Adrenal gland (tissue), 9 donors: ENCODE measurements at regions not wholly inside any gene's neighbourhood (a gene's known extent, or its start where the extent isn't known, plus 50 kb on each side); places are given as distances from the start of the nearest gene placed in this dataset.
A peak's percentile ranks its signal among the peaks of the same experiment; 100 is the strongest.
"Not testable (repeated sequence)": the region's sequence is repeated elsewhere in the genome, so short reads cannot be mapped to it uniquely, and the experiment has no call there.

ENCODE experiments used
- DNase-seq, 7 donors: peaks; one replicate each; pipeline ENCODE4 v3.0.0-alpha.2; 2019 to 2020
- H3K27ac ChIP-seq, 5 donors: fragments of 200-600 bp; sonication (generic) in 4 of 5; 1 replicate in 3 of 5; 2 replicates in 2 of 5; pipeline versions ENCODE4 v1.5.1 to v1.8.0; 2016 to 2020; ENCODE audit warnings: mild to moderate bottlenecking in 1 of 5
- H3K27me3 ChIP-seq: fragments of 200-600 bp; 2 replicates; pipeline ENCODE4 v1.8.0; 2021
- H3K36me3 ChIP-seq, 2 donors: fragments of 200-600 bp; replicated peaks in 1 of 2; 1 replicate in 1 of 2; 2 replicates in 1 of 2; pipeline versions ENCODE4 v1.5.1 to v1.8.0; 2018 to 2022
- H3K4me1 ChIP-seq, 2 donors: fragments of 200-600 bp; replicated peaks in 1 of 2; 1 replicate in 1 of 2; 2 replicates in 1 of 2; pipeline versions ENCODE4 v1.5.1 to v1.8.0; 2018 to 2021
- H3K4me3 ChIP-seq, 4 donors: fragments of 200-600 bp; sonication (generic) in 3 of 4; one replicate each; pipeline ENCODE4 v1.5.1; 2016 to 2018
- H3K9me3 ChIP-seq, 3 donors: fragments of 200-600 bp; sonication (generic) in 1 of 3; replicated peaks in 1 of 3; 1 replicate in 2 of 3; 2 replicates in 1 of 3; pipeline versions ENCODE4 v1.5.1 to v1.8.0; 2016 to 2021
- CTCF ChIP-seq, 6 experiments: fragments of 450-650 bp in 4 of 6; fragments of 200-600 bp in 2 of 6; sonication (generic) in 1 of 6; IDR thresholded peaks; 1 replicate in 5 of 6; 2 replicates in 1 of 6; pipeline versions ENCODE4 v1.5.1 to v1.8.0; 2016 to 2021; ENCODE audit warnings: antibody characterized with exemption in 6 of 6, mild to moderate bottlenecking in 2 of 6, moderate library complexity in 1 of 6
- POLR2A ChIP-seq, 2 donors: fragments of 450-650 bp; IDR thresholded peaks; one replicate each; pipeline ENCODE4 v1.6.1; 2017; ENCODE audit warnings: antibody characterized with exemption in 2 of 2, mild to moderate bottlenecking in 2 of 2, moderate library complexity in 1 of 2
- WGBS, 4 donors: extraction: QIAGEN DNeasy Blood & Tissue Kit in 2 of 4; methylation state at CpG; one replicate each; pipeline versions ENCODE4 v1.1.5 to v1.1.7; 2013 to 2017; 5-methylcytosine and 5-hydroxymethylcytosine counted together
- intact Hi-C, 2 donors: fragments of 100-400 bp; cut with DNase I; formaldehyde crosslinking; loops; one replicate each; pipeline versions ENCODE4 v1.14.1 to v1.15.0; 2022 to 2023
- donor health status: healthy with polysubstance abuse.
- donor health status: Bipolar disorder and iron deficiency.
- donor health status: DM: yes; HTN: yes; CAD: no.
- donor health status: DM: no; HTN: no; CAD: no.
- donor health status: DM: no; HTN: no; CAD: no.

- H3K9me3 ChIP-seq = peaks cover 0 to 5% (median 0%) of the 10 kb centered on the region in 3 donors
- H3K4me1 ChIP-seq = no peaks in the 10 kb centered on the region
- DNase-seq = no peak
- WGBS, 4 donors = 31 to 36% (median 33%) methylated on average over 3 of the region's 3 CpGs
- no peaks in the 10 kb centered on the region for H3K36me3 ChIP-seq
- no peak for TF ChIP-seq POLR2A (IDR thresholded peaks at IDR 0.05)
- TF ChIP-seq CTCF (IDR thresholded peaks at IDR 0.05) = no peak
- H3K27ac ChIP-seq = no peak overlapping the region
- intact Hi-C loops = loop anchor here in 1 of 2 donors (10.0 kb wide), 1 partner anchor 259 kb away; no protein-coding TSS in a partner anchor
- peaks cover 4% of the 10 kb centered on the region for H3K27me3 ChIP-seq
- no peak overlapping the region for H3K4me3 ChIP-seq
These were observed 80.8 kb upstream of the PHACTR1 start for GRCh38 chr6:12635813-12636212.

GRCh38 chr6:12636336-12636735 lies 80.2 kb upstream of the PHACTR1 start:
- no peak overlapping the region for H3K27ac ChIP-seq
- intact Hi-C loops = loop anchor here in 1 of 2 donors (10.0 kb wide), 1 partner anchor 258 kb away; no protein-coding TSS in a partner anchor
- TF ChIP-seq POLR2A (IDR thresholded peaks at IDR 0.05) = no peak
- TF ChIP-seq CTCF (IDR thresholded peaks at IDR 0.05) = no peak
- WGBS, 4 donors = 59 to 71% (median 65%) methylated on average over 3 of the region's 3 CpGs
- H3K27me3 ChIP-seq = peaks cover 4% of the 10 kb centered on the region
- H3K36me3 ChIP-seq = no peaks in the 10 kb centered on the region
- H3K9me3 ChIP-seq = peaks cover 0 to 5% (median 0%) of the 10 kb centered on the region in 3 donors
- DNase-seq = no peak
- no peaks in the 10 kb centered on the region for H3K4me1 ChIP-seq
- H3K4me3 ChIP-seq = no peak overlapping the region

GRCh38 chr6:12637960-12638641 lies 78.5 kb upstream of the PHACTR1 start:
- Histone ChIP-seq H3K4me1 (no peaks in the 10 kb centered on the region), H3K9me3 (peaks cover 0 to 5% (median 0%) of the 10 kb centered on the region in 3 donors), H3K4me3 (no peak overlapping the region), H3K36me3 (no peaks in the 10 kb centered on the region), H3K27me3 (peaks cover 4% of the 10 kb centered on the region), H3K27ac (no peak overlapping the region)
- DNase-seq = peak; percentile 25 to 71 (median 47)
- intact Hi-C loops = loop anchor here in 1 of 2 donors (10.0 kb wide), 1 partner anchor 257 kb away; no protein-coding TSS in a partner anchor
- WGBS, 4 donors = 26 to 30% (median 28%) methylated on average over 7 of the region's 7 CpGs
- TF ChIP-seq POLR2A (IDR thresholded peaks at IDR 0.05) = no peak
- TF ChIP-seq CTCF (IDR thresholded peaks at IDR 0.05) = peak; percentile 37 to 70 (median 68)

- 28 to 94% (median 92%) methylated on average over 1 of the region's 1 CpG for WGBS, 4 donors
- Histone ChIP-seq H3K27ac (no peak overlapping the region), H3K36me3 (no peaks in the 10 kb centered on the region), H3K4me1 (no peaks in the 10 kb centered on the region), H3K27me3 (peaks cover 4% of the 10 kb centered on the region), H3K4me3 (no peak overlapping the region), H3K9me3 (peaks cover 0 to 5% (median 0%) of the 10 kb centered on the region in 3 donors)
- intact Hi-C loops = no loop called here
- DNase-seq = no peak
- no peak for TF ChIP-seq POLR2A (IDR thresholded peaks at IDR 0.05)
- TF ChIP-seq CTCF (IDR thresholded peaks at IDR 0.05) = no peak
These were observed 76.1 kb upstream of the PHACTR1 start for GRCh38 chr6:12640438-12640837.

GRCh38 chr6:12641785-12642184 lies 74.8 kb upstream of the PHACTR1 start:
- WGBS, 4 donors = 86 to 93% (median 90%) methylated on average over 2 of the region's 2 CpGs
- intact Hi-C loops, H3K27ac ChIP-seq, DNase-seq, H3K36me3 ChIP-seq, H3K9me3 ChIP-seq, H3K4me1 ChIP-seq, H3K4me3 ChIP-seq, H3K27me3 ChIP-seq: not testable (repeated sequence)
